Central memory CD4-positive, alpha-beta T cell (primary cell): ENCODE measurements at regions not wholly inside any gene's neighbourhood (a gene's known extent, or its start where the extent isn't known, plus 50 kb on each side); places are given as distances from the start of the nearest gene placed in this dataset.

Experiments used
- DNase-seq: peaks from one replicate; pipeline ENCODE4 v3.0.0; 2022

GRCh38 chr15:70488941-70489848, 274.2 kb downstream of the UACA start:
- no peak for DNase-seq

GRCh38 chr15:70488002-70488605, 275.3 kb downstream of the UACA start:
- DNase-seq: peak; percentile 58

GRCh38 chr15:70487387-70487740, 276.0 kb downstream of the UACA start:
- DNase-seq: no peak

- no peak for DNase-seq
These were observed 276.6 kb downstream of the UACA start for GRCh38 chr15:70486451-70487386.

- DNase-seq: no peak
These were observed 277.3 kb downstream of the UACA start for GRCh38 chr15:70486012-70486411.

GRCh38 chr15:70484993-70485392, 278.4 kb downstream of the UACA start:
- no peak for DNase-seq

- no peak for DNase-seq
These were observed 279.8 kb downstream of the UACA start for GRCh38 chr15:70483513-70483912.

GRCh38 chr15:70480196-70480856, 283.0 kb downstream of the UACA start:
- DNase-seq: peak; percentile 65

- DNase-seq: no peak
These were observed 283.6 kb downstream of the UACA start for GRCh38 chr15:70479785-70480184.

- no peak for DNase-seq
These were observed 284.3 kb downstream of the UACA start for GRCh38 chr15:70479056-70479455.

- no peak for DNase-seq
These were observed 284.9 kb downstream of the UACA start for GRCh38 chr15:70478251-70478990.

GRCh38 chr15:70477750-70478250, 285.6 kb downstream of the UACA start:
- no peak for DNase-seq

- DNase-seq: no peak
These were observed 286.9 kb downstream of the UACA start for GRCh38 chr15:70476441-70476840.

- DNase-seq: no peak
These were observed 287.4 kb downstream of the UACA start for GRCh38 chr15:70475921-70476320.

- no peak for DNase-seq
These were observed 288.0 kb downstream of the UACA start for GRCh38 chr15:70475407-70475781.

GRCh38 chr15:70474471-70475406, 288.6 kb downstream of the UACA start:
- no peak for DNase-seq

- no peak for DNase-seq
These were observed 289.6 kb downstream of the UACA start for GRCh38 chr15:70473581-70474370.

- DNase-seq: no peak
These were observed 291.8 kb downstream of the UACA start for GRCh38 chr15:70471517-70471916.

- no peak for DNase-seq
These were observed 292.7 kb downstream of the UACA start for GRCh38 chr15:70470556-70471191.
